ENCODE measurements at regions not wholly inside any gene's neighbourhood (a gene's known extent, or its start where the extent isn't known, plus 50 kb on each side); places are given as distances from the start of the nearest gene placed in this dataset.
A peak's percentile ranks its signal among the peaks of the same experiment; 100 is the strongest.

GRCh38 chr9:107635803-107636174, 146.2 kb upstream of the KLF4 start (continued):
- TF ChIP-seq HIC1 (tag by site-specific recombination; IDR thresholded peaks at IDR 0.05), result no peak

- CTCF ChIA-PET, result no interaction called here
Observed at GRCh38 chr9:107635101-107635802, 145.7 kb upstream of the KLF4 start.

GRCh38 chr9:107633406-107633805, 143.8 kb upstream of the KLF4 start:
- no peak overlapping the region for H3K27ac ChIP-seq (ENCODE audit: extremely low read depth, low read depth, low read length)
- H3K4me1 ChIP-seq (ENCODE audit: control insufficient read depth, insufficient read depth, low read length), result no peaks in the 10 kb centered on the region
- CTCF ChIA-PET, result interaction anchor here (0.6 kb wide), 1 partner anchor 48 kb away, joined by 3 read pairs; no protein-coding TSS in a partner anchor
- no peaks in the 10 kb centered on the region for H3K36me3 ChIP-seq (ENCODE audit: control insufficient read depth in 2 of 2, insufficient read depth in 1 of 2, low read length in 2 of 2)
- no peak for TF ChIP-seq ELK4 (IDR thresholded peaks at IDR 0.05; ENCODE audit: borderline replicate concordance, low read depth, low read length)
- TF ChIP-seq ZNF585B (tag by site-specific recombination; IDR thresholded peaks at IDR 0.05), result no peak
- TF ChIP-seq ZNF155 (tag by site-specific recombination; IDR thresholded peaks at IDR 0.05), result no peak
- POLR2A ChIA-PET, result no interaction called here
- no peak overlapping the region for H3K4me3 ChIP-seq (ENCODE audit: low read depth, low read length)
- H3K9me3 ChIP-seq (ENCODE audit: control insufficient read depth, insufficient read depth, low read depth, low read length), result no peaks in the 10 kb centered on the region

More at GRCh38 chr9:107635101-107635802, 145.7 kb upstream of the KLF4 start:
- Histone ChIP-seq H3K4me3 (ENCODE audit: low read depth, low read length) (no peak overlapping the region), H3K27ac (ENCODE audit: extremely low read depth, low read depth, low read length) (no peak overlapping the region), H3K4me1 (ENCODE audit: control insufficient read depth, insufficient read depth, low read length) (peaks cover 3% of the 10 kb centered on the region; the same call in 1 of the 2 replicates), H3K36me3 (ENCODE audit: control insufficient read depth in 2 of 2, insufficient read depth in 1 of 2, low read length in 2 of 2) (no peaks in the 10 kb centered on the region), H3K9me3 (ENCODE audit: control insufficient read depth, insufficient read depth, low read depth, low read length) (no peaks in the 10 kb centered on the region)
- no peak for TF ChIP-seq ZNF292 (tag by site-specific recombination; IDR thresholded peaks at IDR 0.05; ENCODE audit: borderline replicate concordance, low read depth)
- 0 out of 2 replicates have a peak, but pooled peaks have one; percentile 33 for TF ChIP-seq ZNF24 (tag by site-specific recombination; IDR thresholded peaks at IDR 0.05)
- peak; percentile 54 for TF ChIP-seq ZFHX2 (tag by site-specific recombination; conservative IDR thresholded peaks at IDR 0.05)
- POLR2A ChIA-PET, result no interaction called here

GRCh38 chr9:107632661-107633060, 143.1 kb upstream of the KLF4 start:
- Histone ChIP-seq H3K27ac (ENCODE audit: extremely low read depth, low read depth, low read length) (no peak overlapping the region), H3K36me3 (ENCODE audit: control insufficient read depth in 2 of 2, insufficient read depth in 1 of 2, low read length in 2 of 2) (no peaks in the 10 kb centered on the region), H3K4me1 (ENCODE audit: control insufficient read depth, insufficient read depth, low read length) (no peaks in the 10 kb centered on the region), H3K9me3 (ENCODE audit: control insufficient read depth, insufficient read depth, low read depth, low read length) (no peaks in the 10 kb centered on the region), H3K4me3 (ENCODE audit: low read depth, low read length) (no peak overlapping the region)
- CTCF ChIA-PET, result interaction anchor here (0.7 kb wide), 1 partner anchor 1032 kb away, joined by 3 read pairs; no protein-coding TSS in a partner anchor
- POLR2A ChIA-PET, result no interaction called here
- no peak for TF ChIP-seq ZNF140 (tag by site-specific recombination; IDR thresholded peaks at IDR 0.05)
- no peak for TF ChIP-seq ZBTB8A (tag by site-specific recombination; IDR thresholded peaks at IDR 0.05)
- no peak for TF ChIP-seq ZNF121 (tag by site-specific recombination; IDR thresholded peaks at IDR 0.05)
- TF ChIP-seq ZNF211 (tag by site-specific recombination; IDR thresholded peaks at IDR 0.05; ENCODE audit: low read depth), result no peak
- no peak for TF ChIP-seq ZNF654 (tag by site-specific recombination; IDR thresholded peaks at IDR 0.05; ENCODE audit: low read depth)
- no peak for TF ChIP-seq ZNF747 (tag by site-specific recombination; IDR thresholded peaks at IDR 0.05)
- TF ChIP-seq ZBTB48 (tag by site-specific recombination; IDR thresholded peaks at IDR 0.05), result no peak
- no peak for TF ChIP-seq ZFHX2 (tag by site-specific recombination; conservative IDR thresholded peaks at IDR 0.05)
- no peak for TF ChIP-seq ZNF521 (tag by site-specific recombination; IDR thresholded peaks at IDR 0.05)
- TF ChIP-seq MYNN (tag by site-specific recombination; IDR thresholded peaks at IDR 0.05; ENCODE audit: borderline replicate concordance), result no peak
